ENCODE measurements at regions not wholly inside any gene's neighbourhood (a gene's known extent, or its start where the extent isn't known, plus 50 kb on each side); places are given as distances from the start of the nearest gene placed in this dataset.

- DNase-seq (ENCODE audit: low read depth, low spot score) (no peak), FAIRE-seq (no peak)
- H3K4me2 ChIP-seq (ENCODE audit: control insufficient read depth, extremely low read depth, insufficient read depth, low read depth, low read length): no peak overlapping the region
- no peak overlapping the region for H3K4me3 ChIP-seq (ENCODE audit: control insufficient read depth in 2 of 3, extremely low read depth in 1 of 3, insufficient read depth in 2 of 3, low read depth in 1 of 3, low read length in 3 of 3)
- no peaks in the 10 kb centered on the region for H3K9me3 ChIP-seq (ENCODE audit: control insufficient read depth, low read depth, low read length)
- H3K9ac ChIP-seq (ENCODE audit: control insufficient read depth, extremely low read depth, insufficient read depth, low read length): no peak overlapping the region
- no peaks in the 10 kb centered on the region for H3K79me2 ChIP-seq (ENCODE audit: control insufficient read depth, insufficient read depth, low read length)
- no peak for TF ChIP-seq CTCF (optimal IDR thresholded peaks at IDR 0.05 in 1 of 3, IDR thresholded peaks at IDR 0.05 in 1 of 3, conservative IDR thresholded peaks at IDR 0.05 in 1 of 3; ENCODE audit: extremely low read depth in 1 of 3, insufficient read depth in 2 of 3, low read length in 3 of 3)
- TF ChIP-seq EZH2 (IDR thresholded peaks at IDR 0.05; ENCODE audit: low read length): no peak
- no peaks in the 10 kb centered on the region for H4K20me1 ChIP-seq (ENCODE audit: control insufficient read depth, extremely low read depth, insufficient read depth, low read length)
- no peaks in the 10 kb centered on the region for H3K4me1 ChIP-seq (ENCODE audit: control insufficient read depth, extremely low read depth, insufficient read depth, low read length)
- dilution Hi-C loops (cut with MboI; ENCODE audit: extremely low pct_ligation_motif_present, low sequenced_read_pairs): no loop called here
- H3K9me1 ChIP-seq (ENCODE audit: control insufficient read depth, extremely low read depth, insufficient read depth, low read length): no peaks in the 10 kb centered on the region
- H3K27me3 ChIP-seq (ENCODE audit: control insufficient read depth, extremely low read depth, insufficient read depth, low read length): no peaks in the 10 kb centered on the region
- no peaks in the 10 kb centered on the region for H3K36me3 ChIP-seq (ENCODE audit: control insufficient read depth in 2 of 2, extremely low read depth in 1 of 2, insufficient read depth in 2 of 2, low read length in 2 of 2)
- H2AFZ ChIP-seq (ENCODE audit: control insufficient read depth, low read length): no peak overlapping the region
- H3K27ac ChIP-seq (ENCODE audit: control insufficient read depth, insufficient read depth, low read length): no peak overlapping the region
Observed at GRCh38 chr4:128615197-128615596, 194.3 kb upstream of the JADE1 start.

DNA sequence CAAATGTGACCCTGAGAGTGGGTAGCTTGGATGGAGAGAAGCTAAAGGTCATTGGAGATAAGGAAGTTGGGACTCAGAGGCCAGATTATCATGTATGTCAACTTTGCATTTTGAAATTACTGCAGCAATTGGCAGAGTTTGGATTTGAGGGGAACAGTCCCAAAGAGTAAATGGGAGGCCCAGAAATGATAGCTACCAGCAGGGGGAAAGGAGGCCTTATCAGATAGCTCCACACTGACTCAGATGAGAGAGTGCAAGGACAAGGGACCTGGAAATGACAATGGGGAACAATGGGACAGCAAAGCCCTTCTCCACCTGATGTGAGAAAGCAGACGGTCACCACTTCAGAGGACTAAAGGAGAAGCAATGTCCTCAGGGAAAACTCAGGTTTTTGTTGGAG, 201.5 kb upstream of the JADE1 start:
- no peaks in the 10 kb centered on the region for H3K27me3 ChIP-seq (ENCODE audit: control insufficient read depth, extremely low read depth, insufficient read depth, low read length)
- no peaks in the 10 kb centered on the region for H3K36me3 ChIP-seq (ENCODE audit: control insufficient read depth in 2 of 2, extremely low read depth in 1 of 2, insufficient read depth in 2 of 2, low read length in 2 of 2)
- no peaks in the 10 kb centered on the region for H3K79me2 ChIP-seq (ENCODE audit: control insufficient read depth, insufficient read depth, low read length)
- H3K4me2 ChIP-seq (ENCODE audit: control insufficient read depth, extremely low read depth, insufficient read depth, low read depth, low read length): no peak overlapping the region
- DNase-seq (ENCODE audit: low read depth, low spot score) (no peak), FAIRE-seq (no peak)
- H4K20me1 ChIP-seq (ENCODE audit: control insufficient read depth, extremely low read depth, insufficient read depth, low read length): no peaks in the 10 kb centered on the region
- no peaks in the 10 kb centered on the region for H3K9me3 ChIP-seq (ENCODE audit: control insufficient read depth, low read depth, low read length)
- H2AFZ ChIP-seq (ENCODE audit: control insufficient read depth, low read length): no peak overlapping the region
- peaks cover 22% of the 10 kb centered on the region for H3K4me1 ChIP-seq (ENCODE audit: control insufficient read depth, extremely low read depth, insufficient read depth, low read length)
- no peak for TF ChIP-seq EZH2 (IDR thresholded peaks at IDR 0.05; ENCODE audit: low read length)
- no peak for TF ChIP-seq CTCF (optimal IDR thresholded peaks at IDR 0.05 in 1 of 3, IDR thresholded peaks at IDR 0.05 in 1 of 3, conservative IDR thresholded peaks at IDR 0.05 in 1 of 3; ENCODE audit: extremely low read depth in 1 of 3, insufficient read depth in 2 of 3, low read length in 3 of 3)
- H3K4me3 ChIP-seq (ENCODE audit: control insufficient read depth in 2 of 3, extremely low read depth in 1 of 3, insufficient read depth in 2 of 3, low read depth in 1 of 3, low read length in 3 of 3): no peak overlapping the region
- no peak overlapping the region for H3K9ac ChIP-seq (ENCODE audit: control insufficient read depth, extremely low read depth, insufficient read depth, low read length)
- no peaks in the 10 kb centered on the region for H3K9me1 ChIP-seq (ENCODE audit: control insufficient read depth, extremely low read depth, insufficient read depth, low read length)
- H3K27ac ChIP-seq (ENCODE audit: control insufficient read depth, insufficient read depth, low read length): no peak overlapping the region
- dilution Hi-C loops (cut with MboI; ENCODE audit: extremely low pct_ligation_motif_present, low sequenced_read_pairs): no loop called here

All from keratinocyte (primary cell).